CD4-positive, alpha-beta T cell treated with Interleukin-2 at 100 ng/mL for 4 hours (primary cell): ENCODE measurements at regions not wholly inside any gene's neighbourhood (a gene's known extent, or its start where the extent isn't known, plus 50 kb on each side); places are given as distances from the start of the nearest gene placed in this dataset.
"Not testable (repeated sequence)": the region's sequence is repeated elsewhere in the genome, so short reads cannot be mapped to it uniquely, and the experiment has no call there.

Experiments used
- DNase-seq: peaks from one replicate; pipeline ENCODE4 v3.0.0-alpha.2; 2020; ENCODE audit warnings: low spot score

DNA sequence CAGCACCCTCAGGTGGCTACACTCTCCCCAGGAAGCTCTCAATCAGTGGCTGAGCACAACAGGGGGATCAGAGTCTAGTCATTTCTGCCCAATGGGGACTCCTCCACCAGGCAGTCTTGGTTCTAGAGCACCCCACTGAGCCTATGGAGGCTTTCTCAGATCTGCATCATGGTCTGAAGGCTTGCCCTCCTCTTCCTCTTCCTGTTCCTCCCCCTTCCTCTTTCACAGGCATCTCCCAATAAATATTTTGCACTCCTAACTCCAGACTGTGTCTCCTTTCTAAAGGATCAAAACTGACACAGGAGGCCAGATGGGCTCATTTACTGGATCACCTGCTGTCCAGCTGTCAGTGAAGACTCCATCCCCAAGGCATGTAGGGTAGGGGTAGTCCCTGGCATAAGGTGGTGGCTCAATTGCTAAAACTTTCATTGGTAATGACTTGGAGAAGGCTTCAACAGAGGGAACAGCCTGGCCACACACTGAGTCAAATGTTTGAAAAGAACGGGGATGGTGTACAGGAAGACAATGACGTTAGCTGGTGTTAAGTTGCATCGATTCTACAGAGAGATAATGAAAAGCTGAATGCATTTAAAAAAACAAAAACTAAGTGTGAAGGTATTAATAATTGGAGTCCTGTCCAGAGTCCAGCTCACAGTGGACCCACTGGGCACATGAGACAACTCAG lies 84.2 kb upstream of the SLC2A1 start:
- DNase-seq, result no peak

GRCh38 chr1:43042127-43042526 lies 83.5 kb upstream of the SLC2A1 start:
- no peak for DNase-seq

DNA sequence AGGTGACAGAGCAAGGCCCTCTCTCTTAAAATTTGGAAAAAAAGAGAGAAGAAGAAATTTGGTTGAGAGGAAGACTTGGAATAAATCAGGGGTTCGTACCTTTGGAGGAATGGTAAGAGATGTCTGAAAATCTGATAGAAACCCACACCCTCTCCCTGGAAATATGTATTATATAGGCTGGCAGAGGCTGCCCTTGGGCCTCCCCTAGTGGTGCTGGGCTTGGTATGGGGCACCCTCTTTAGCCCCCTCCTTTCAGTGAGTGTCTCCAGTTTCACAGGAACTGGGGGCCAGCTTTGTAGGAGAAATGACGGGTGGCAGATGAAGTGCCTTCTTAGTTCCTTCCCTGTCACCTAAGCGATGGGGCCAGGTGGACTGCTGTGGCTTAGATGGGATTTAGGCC lies 82.9 kb upstream of the SLC2A1 start:
- no peak for DNase-seq

DNA sequence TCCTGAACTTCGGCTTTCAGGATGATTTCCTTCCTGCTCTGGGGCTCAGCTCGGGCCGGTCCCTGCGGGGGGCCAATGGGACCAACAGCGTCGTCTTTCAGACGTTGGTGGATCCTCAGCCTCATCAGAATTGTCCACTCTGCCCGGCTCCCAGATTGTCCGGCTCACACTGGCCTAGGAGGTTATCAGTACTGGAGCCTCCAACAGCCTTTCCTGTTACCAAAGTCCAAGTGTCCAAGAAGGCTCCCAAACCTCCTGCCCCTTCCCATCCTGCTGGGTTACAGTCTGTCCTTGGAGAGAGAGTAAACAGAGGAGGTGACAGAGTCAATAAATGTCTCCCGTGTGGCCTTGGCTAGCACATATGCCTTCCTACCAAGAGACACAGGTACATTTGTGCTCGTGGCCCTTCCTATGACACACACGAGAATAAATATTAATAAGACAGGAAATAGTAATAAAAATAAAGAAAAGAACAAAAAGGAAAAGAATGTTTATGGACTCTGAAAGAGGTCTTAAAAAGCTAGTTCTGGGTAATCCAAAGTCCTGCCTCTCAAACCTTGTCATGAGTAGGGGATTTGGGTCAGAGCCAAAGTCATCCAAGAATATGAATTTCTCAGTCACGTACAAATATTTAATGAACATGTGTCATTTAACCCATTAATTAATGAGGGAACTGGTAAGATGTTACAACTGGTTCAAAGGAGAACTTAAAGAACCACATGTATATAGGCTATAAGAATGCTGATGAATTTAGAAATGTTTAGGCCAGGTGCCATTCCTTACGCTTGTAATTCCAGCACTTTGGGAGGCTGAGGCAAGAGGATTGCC lies 80.8 kb upstream of the SLC2A1 start:
- no peak for DNase-seq

DNA sequence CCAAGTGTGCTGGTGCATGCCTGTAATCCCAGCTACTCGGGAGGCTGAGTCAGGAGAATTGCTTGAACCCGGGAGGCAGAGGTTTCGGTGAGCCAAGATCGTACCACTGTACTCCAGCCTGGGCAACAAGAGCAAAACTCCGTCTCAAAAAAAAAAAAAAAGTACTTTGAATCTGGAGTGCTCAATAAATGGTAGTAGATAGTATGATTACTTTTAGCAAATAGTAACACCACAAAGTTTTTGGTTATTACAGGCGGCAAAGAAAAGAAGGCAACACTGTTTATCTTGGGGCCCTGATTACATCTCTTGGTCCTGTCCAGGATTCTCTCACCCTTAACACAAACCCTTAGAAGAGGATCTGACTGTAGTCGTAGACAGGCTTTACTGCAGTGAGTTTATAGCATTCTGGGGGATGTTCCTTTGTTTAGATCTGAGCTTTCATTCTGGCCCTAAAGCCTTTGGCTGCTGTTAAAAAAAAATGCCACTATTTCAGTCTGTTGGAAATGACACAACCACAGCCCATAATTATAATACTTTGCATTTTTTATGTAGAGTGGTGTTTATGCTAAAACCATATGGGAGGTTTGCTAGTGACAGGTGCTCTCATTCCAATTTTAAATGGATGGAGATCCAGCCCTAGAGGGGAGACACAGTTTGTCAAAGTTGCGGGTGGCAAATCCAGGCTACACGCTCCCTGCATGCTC lies 79.7 kb upstream of the SLC2A1 start:
- no peak for DNase-seq

DNA sequence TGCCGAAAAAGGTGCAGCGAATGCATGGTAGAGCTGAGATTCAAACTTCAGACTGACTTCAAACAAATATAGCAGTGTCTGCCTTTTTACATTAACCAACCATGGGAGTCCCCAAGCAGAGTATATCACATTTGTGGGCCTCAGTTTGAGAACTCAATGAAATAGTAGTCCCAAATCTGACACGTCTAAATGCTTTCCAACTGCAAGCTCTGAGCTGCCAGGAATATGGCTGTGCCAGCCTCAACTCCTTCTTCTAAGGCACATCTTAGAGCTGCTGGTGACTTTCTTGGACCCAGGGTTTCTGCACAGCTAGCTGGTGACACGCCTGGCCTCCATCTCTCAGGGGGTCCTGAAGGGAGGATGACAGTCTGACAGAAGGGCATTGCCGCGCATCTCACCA lies 78.8 kb upstream of the SLC2A1 start:
- DNase-seq, result no peak

- no peak for DNase-seq
These were observed 78.3 kb upstream of the SLC2A1 start for GRCh38 chr1:43036932-43037331.

GRCh38 chr1:43035821-43036741 lies 77.4 kb upstream of the SLC2A1 start:
- no peak for DNase-seq

DNA sequence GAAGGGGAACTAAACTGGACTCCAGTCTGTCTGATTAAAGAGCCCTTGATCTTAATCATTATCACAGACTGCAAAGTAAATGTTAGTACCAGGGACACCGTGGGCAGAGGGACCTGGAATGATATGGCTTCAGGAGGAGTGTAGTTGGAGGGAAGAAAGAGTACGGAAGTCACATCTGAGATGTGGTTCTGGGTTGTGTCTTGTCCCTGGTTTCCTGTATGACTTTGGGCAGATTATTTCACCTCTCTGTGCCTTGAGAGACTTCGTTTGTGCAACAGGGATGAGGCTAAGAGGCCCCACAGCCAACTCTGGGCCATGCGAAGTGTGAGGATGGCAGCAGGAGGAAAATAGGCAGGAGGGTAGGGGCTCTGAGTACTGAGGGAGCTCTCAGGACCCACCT lies 76.1 kb upstream of the SLC2A1 start:
- DNase-seq, result peak; percentile 11

GRCh38 chr1:43034195-43034658 lies 75.6 kb upstream of the SLC2A1 start:
- DNase-seq, result no peak

- no peak for DNase-seq
These were observed 72.9 kb upstream of the SLC2A1 start for GRCh38 chr1:43031316-43032203.

- no peak for DNase-seq
These were observed 66.2 kb upstream of the SLC2A1 start for GRCh38 chr1:43024905-43025304.

DNA sequence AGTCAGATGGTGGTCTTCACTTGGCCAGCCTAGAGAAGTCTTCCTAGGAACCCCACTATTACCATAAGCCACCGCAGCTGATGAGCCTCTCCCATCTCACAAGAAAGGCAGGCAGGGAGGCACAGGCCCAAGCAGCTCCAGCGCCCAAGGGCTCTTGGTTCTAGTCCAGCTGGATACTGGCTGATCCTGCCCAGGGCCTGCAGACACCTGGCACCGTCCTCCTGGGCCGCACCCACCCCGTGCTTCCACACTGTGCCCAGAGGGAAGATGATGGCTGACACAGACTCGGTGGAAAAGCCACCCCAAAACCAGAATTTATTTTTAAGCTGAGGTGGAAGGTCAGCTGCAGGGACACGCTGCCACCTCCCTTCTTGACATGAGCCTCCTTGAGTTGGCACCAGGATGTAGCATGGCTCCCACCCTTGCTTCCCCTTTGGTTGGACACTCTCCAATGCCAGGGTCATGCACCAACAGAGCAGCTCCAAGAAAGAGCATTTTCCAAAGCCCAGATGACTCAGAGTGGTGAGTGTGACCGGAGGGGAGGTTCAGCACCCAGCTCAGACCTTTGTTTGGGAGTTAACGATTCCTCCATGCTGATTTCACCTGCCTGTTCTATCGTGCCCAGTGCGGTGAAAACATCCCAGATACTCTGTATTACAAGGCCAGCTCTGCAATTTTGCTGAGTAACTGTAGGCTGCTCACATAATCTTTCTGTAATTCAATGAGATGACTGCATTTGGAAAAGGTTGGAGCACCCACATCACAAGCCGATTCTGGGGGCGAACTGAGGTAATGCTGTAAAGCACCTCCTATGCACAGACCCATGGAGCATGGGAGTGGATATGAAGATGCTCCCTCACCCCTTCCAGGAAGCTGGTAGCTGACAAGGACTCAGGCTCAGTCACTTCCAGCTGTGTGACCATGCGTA lies 63.1 kb upstream of the SLC2A1 start:
- DNase-seq, result no peak

DNA sequence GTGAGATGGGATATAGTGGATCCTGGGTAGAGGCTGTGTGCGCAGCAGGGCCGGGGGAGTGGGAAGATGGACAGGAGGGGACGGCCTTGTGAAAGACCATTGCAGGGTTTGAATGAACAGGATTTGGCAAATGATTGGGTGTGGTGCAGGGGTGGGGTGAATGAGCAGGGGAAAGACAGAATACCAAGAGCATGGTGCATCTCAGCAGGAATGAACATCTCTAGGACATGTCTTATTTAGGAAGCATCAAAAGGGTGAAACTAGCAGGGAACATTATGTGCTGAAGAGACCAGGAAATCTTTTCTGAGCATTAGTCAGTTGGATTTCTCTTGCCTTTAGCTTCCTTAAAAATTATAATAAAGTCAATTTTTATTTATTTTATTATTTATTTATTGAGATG lies 60.6 kb upstream of the SLC2A1 start:
- DNase-seq, result no peak

GRCh38 chr1:43018121-43018520 lies 59.5 kb upstream of the SLC2A1 start:
- DNase-seq, result no peak

GRCh38 chr1:43015269-43015668 lies 56.6 kb upstream of the SLC2A1 start:
- DNase-seq, result no peak

- not testable (repeated sequence) for DNase-seq
These were observed 55.9 kb upstream of the SLC2A1 start for GRCh38 chr1:43014579-43014978.

DNA sequence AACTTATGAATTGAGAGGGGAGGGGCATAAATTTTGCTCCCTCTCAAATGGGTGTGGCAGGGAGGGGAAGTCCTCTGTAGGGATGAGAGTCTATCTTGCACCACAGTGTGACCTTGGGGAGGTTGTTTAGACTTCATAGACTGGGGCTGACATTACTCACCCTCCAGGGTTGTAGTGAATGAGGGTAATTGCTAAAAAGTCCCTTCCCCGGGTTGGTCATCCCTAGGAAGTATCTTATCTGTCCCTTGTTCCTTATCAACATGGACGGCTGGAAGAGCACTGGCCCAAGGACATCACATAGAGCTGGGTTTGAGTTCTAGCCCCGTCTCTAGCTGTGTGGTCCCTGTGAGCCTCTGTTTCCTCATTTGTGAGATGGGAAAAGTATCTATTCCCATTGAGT lies 52.4 kb upstream of the SLC2A1 start:
- DNase-seq, result no peak

DNA sequence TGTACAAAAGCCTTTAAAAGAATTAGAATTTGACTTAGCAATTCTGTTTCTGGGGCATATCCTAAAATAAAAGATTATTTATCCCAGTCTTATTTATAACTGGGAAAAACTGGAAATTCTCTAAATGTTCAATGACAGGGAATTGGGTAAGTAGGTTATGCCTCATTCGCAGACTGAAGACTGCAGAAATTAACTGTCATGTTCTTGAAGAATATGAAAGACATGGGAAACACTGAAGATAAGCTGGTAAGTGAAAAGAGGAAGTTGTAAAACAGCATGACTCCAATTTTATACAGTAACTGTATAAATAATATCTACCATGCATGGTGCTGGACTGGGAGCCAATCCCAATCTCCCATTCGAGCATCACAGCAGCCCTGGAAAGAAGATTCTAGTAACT lies 50.6 kb upstream of the SLC2A1 start:
- no peak for DNase-seq
